ENCODE measurements at regions not wholly inside any gene's neighbourhood (a gene's known extent, or its start where the extent isn't known, plus 50 kb on each side); places are given as distances from the start of the nearest gene placed in this dataset.

- WGBS, 2 donors, result 82 to 85% methylated on average over 6 of the region's 6 CpGs
These were observed 443.2 kb downstream of the XYLT1 start for GRCh38 chr16:17027488-17028129.

GRCh38 chr16:17029602-17030350 is 441.0 kb downstream of the XYLT1 start:
- no peaks in the 10 kb centered on the region for H3K4me1 ChIP-seq
- H3K27me3 ChIP-seq, result no peaks in the 10 kb centered on the region
- no peak overlapping the region for H3K4me3 ChIP-seq
- WGBS, 2 donors, result 79 to 81% methylated on average over 1 of the region's 1 CpG
- H3K36me3 ChIP-seq (ENCODE audit: low read depth, missing control alignments), result no peaks in the 10 kb centered on the region
- no peak for DNase-seq
- no peaks in the 10 kb centered on the region for H3K9me3 ChIP-seq
- intact Hi-C loops (cut with DNase I; ENCODE audit: low total_unique reads), result no loop called here
- no peak overlapping the region for H3K27ac ChIP-seq
- no peak for TF ChIP-seq POLR2A (IDR thresholded peaks at IDR 0.05)
- no peak for TF ChIP-seq CTCF (IDR thresholded peaks at IDR 0.05)

More at GRCh38 chr16:17027488-17028129, 443.2 kb downstream of the XYLT1 start:
- no peaks in the 10 kb centered on the region for H3K9me3 ChIP-seq
- H3K4me1 ChIP-seq, result no peaks in the 10 kb centered on the region
- H3K27ac ChIP-seq, result no peak overlapping the region
- no peaks in the 10 kb centered on the region for H3K27me3 ChIP-seq
- TF ChIP-seq POLR2A (IDR thresholded peaks at IDR 0.05), result no peak
- TF ChIP-seq CTCF (IDR thresholded peaks at IDR 0.05), result no peak
- H3K36me3 ChIP-seq (ENCODE audit: low read depth, missing control alignments), result no peaks in the 10 kb centered on the region
- DNase-seq, result no peak
- no peak overlapping the region for H3K4me3 ChIP-seq
- intact Hi-C loops (cut with DNase I; ENCODE audit: low total_unique reads), result no loop called here

GRCh38 chr16:17031484-17032268 is 439.1 kb downstream of the XYLT1 start:
- TF ChIP-seq POLR2A (IDR thresholded peaks at IDR 0.05) (no peak), CTCF (IDR thresholded peaks at IDR 0.05) (no peak)
- no peaks in the 10 kb centered on the region for H3K36me3 ChIP-seq (ENCODE audit: low read depth, missing control alignments)
- no peaks in the 10 kb centered on the region for H3K4me1 ChIP-seq
- H3K4me3 ChIP-seq, result no peak overlapping the region
- H3K9me3 ChIP-seq, result no peaks in the 10 kb centered on the region
- H3K27me3 ChIP-seq, result no peaks in the 10 kb centered on the region
- H3K27ac ChIP-seq, result no peak overlapping the region
- intact Hi-C loops (cut with DNase I; ENCODE audit: low total_unique reads), result no loop called here
- no peak for DNase-seq
- WGBS, 2 donors, result 82 to 85% methylated on average over 1 of the region's 1 CpG

GRCh38 chr16:17032332-17032731 is 438.4 kb downstream of the XYLT1 start:
- no peak for TF ChIP-seq POLR2A (IDR thresholded peaks at IDR 0.05)
- TF ChIP-seq CTCF (IDR thresholded peaks at IDR 0.05), result no peak
- no peak for DNase-seq
- H3K4me3 ChIP-seq, result no peak overlapping the region
- no peaks in the 10 kb centered on the region for H3K4me1 ChIP-seq
- no peak overlapping the region for H3K27ac ChIP-seq
- intact Hi-C loops (cut with DNase I; ENCODE audit: low total_unique reads), result no loop called here
- H3K9me3 ChIP-seq, result no peaks in the 10 kb centered on the region
- 86 to 93% methylated on average over 6 of the region's 6 CpGs for whole genome bisulfite sequencing, 2 donors
- H3K27me3 ChIP-seq, result no peaks in the 10 kb centered on the region
- H3K36me3 ChIP-seq (ENCODE audit: low read depth, missing control alignments), result no peaks in the 10 kb centered on the region

All from testis (tissue), 2 donors.